Chondrocyte (in vitro differentiated cells): ENCODE measurements at regions not wholly inside any gene's neighbourhood (a gene's known extent, or its start where the extent isn't known, plus 50 kb on each side); places are given as distances from the start of the nearest gene placed in this dataset.

Source experiments
- DNase-seq: peaks from one replicate; pipeline ENCODE4 v3.0.0; 2021; ENCODE audit warnings: mixed read lengths, low spot score
- H3K27ac Mint-ChIP-seq: one replicate; pipeline ENCODE4 v1.8.0; 2021; ENCODE audit warnings: mild to moderate bottlenecking, moderate library complexity, mixed read lengths; ENCODE audit not compliant: unreplicated experiment
- H3K27me3 Mint-ChIP-seq: 2 replicates; pipeline ENCODE4 v1.8.0; 2021; ENCODE audit warnings: low read depth, mixed read lengths
- H3K36me3 Mint-ChIP-seq: 2 replicates; pipeline ENCODE4 v1.8.0; 2021; ENCODE audit warnings: low read depth, mixed read lengths
- H3K4me1 Mint-ChIP-seq: 2 replicates; pipeline ENCODE4 v1.8.0; 2021; ENCODE audit warnings: low read depth, mild to moderate bottlenecking, mixed read lengths
- H3K4me3 Mint-ChIP-seq: one replicate; pipeline ENCODE4 v1.8.0; 2021; ENCODE audit warnings: mild to moderate bottlenecking, moderate library complexity, mixed read lengths; ENCODE audit not compliant: unreplicated experiment
- H3K9me3 Mint-ChIP-seq: 2 replicates; pipeline ENCODE4 v1.8.0; 2021; ENCODE audit warnings: low read depth, mixed read lengths
- TF ChIP-seq, protein P1 (sequence below): fragments of 200-600 bp; sonication (generic); IDR thresholded peaks from 2 replicates; pipeline ENCODE4 v1.5.0; 2021; ENCODE audit warnings: antibody characterized with exemption, mild to moderate bottlenecking, moderate library complexity

DNA sequence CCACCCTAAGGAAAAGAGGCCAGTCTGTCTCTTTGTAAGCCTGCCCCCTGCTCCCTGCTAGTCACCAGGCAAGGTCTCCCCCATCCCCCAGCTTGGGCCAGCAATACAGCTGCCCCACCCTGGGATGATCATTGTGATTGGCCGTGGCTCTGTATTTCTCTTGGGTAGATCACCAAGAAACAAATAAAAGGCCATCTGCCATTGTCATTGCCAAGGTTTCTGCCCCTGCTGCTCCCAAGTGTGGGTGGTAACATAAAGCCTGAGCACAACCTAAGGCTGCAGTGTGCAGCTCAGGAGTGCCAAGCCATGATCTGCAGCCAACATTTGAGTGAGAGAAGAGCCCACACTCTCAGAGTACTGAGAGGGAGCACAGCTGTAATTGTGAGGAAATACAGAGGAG, 241.0 kb upstream of the POF1B start:
- no peak overlapping the region for H3K4me3 Mint-ChIP-seq
- DNase-seq: no peak
- no peak overlapping the region for H3K27ac Mint-ChIP-seq
- peaks cover 18% of the 10 kb centered on the region for H3K9me3 Mint-ChIP-seq
- no peaks in the 10 kb centered on the region for H3K36me3 Mint-ChIP-seq
- H3K4me1 Mint-ChIP-seq: no peaks in the 10 kb centered on the region
- H3K27me3 Mint-ChIP-seq: peaks cover 2% of the 10 kb centered on the region
- TF ChIP-seq, protein P1, sequence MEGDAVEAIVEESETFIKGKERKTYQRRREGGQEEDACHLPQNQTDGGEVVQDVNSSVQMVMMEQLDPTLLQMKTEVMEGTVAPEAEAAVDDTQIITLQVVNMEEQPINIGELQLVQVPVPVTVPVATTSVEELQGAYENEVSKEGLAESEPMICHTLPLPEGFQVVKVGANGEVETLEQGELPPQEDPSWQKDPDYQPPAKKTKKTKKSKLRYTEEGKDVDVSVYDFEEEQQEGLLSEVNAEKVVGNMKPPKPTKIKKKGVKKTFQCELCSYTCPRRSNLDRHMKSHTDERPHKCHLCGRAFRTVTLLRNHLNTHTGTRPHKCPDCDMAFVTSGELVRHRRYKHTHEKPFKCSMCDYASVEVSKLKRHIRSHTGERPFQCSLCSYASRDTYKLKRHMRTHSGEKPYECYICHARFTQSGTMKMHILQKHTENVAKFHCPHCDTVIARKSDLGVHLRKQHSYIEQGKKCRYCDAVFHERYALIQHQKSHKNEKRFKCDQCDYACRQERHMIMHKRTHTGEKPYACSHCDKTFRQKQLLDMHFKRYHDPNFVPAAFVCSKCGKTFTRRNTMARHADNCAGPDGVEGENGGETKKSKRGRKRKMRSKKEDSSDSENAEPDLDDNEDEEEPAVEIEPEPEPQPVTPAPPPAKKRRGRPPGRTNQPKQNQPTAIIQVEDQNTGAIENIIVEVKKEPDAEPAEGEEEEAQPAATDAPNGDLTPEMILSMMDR: no peak

- H3K9me3 Mint-ChIP-seq: peaks cover 18% of the 10 kb centered on the region
- H3K36me3 Mint-ChIP-seq: no peaks in the 10 kb centered on the region
These were observed 240.5 kb upstream of the POF1B start for GRCh38 chrX:85619962-85620361.

DNA sequence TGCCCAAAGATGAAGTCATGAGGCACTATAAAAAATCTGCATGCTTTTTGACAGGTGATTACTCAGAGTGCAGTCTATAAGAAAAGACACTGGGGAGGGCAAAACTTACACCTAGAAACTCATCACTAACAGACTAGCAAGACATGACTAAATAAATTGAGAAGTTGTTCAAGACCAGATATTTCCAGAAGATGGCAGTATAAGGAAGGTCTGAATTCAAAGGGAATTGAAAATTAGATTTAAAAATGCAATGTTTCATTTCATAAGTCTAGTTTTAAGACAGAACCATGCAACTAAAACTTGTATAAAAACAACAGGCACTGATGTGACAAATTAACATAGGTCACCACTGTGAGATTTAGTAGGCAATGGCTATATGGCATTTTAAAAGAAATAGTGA, 232.5 kb upstream of the POF1B start:
- Mint-ChIP-seq H3K27me3 (no peaks in the 10 kb centered on the region), H3K9me3 (no peaks in the 10 kb centered on the region), H3K36me3 (no peaks in the 10 kb centered on the region), H3K4me3 (no peak overlapping the region), H3K27ac (no peak overlapping the region), H3K4me1 (no peaks in the 10 kb centered on the region)
- DNase-seq: no peak
- TF ChIP-seq, protein P1: peak; percentile 83

More at GRCh38 chrX:85619962-85620361, 240.5 kb upstream of the POF1B start:
- no peak for DNase-seq
- H3K27me3 Mint-ChIP-seq: peaks cover 2% of the 10 kb centered on the region
- H3K4me1 Mint-ChIP-seq: no peaks in the 10 kb centered on the region
- no peak overlapping the region for H3K27ac Mint-ChIP-seq
- H3K4me3 Mint-ChIP-seq: no peak overlapping the region
- TF ChIP-seq, protein P1: no peak

DNA sequence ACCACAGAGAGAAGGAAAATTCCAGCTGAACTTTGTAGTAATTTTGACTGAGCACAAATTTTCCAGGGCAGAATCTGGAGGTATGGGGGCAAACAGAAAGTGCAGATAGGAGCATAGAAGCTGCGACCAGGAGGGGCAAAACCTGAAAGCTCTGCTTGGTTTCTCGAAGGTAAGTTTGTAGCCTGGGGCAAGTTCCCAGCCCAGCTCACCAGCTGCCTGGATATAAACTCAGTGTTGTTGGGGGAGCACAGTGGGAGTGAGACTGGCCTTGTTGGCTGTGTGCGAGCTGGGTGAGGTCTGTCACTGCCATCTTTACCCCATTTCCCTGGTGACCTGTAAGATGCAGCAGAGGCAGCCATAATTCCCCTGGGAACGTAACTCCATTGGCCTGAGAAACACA, 213.5 kb upstream of the POF1B start:
- Mint-ChIP-seq H3K36me3 (no peaks in the 10 kb centered on the region), H3K27ac (no peak overlapping the region), H3K9me3 (peaks cover 14% of the 10 kb centered on the region), H3K4me1 (no peaks in the 10 kb centered on the region), H3K27me3 (no peaks in the 10 kb centered on the region), H3K4me3 (no peak overlapping the region)
- TF ChIP-seq, protein P1: no peak
- no peak for DNase-seq

- no peak for DNase-seq
- Mint-ChIP-seq H3K4me1 (no peaks in the 10 kb centered on the region), H3K36me3 (no peaks in the 10 kb centered on the region), H3K27me3 (no peaks in the 10 kb centered on the region), H3K4me3 (no peak overlapping the region), H3K9me3 (peaks cover 22% of the 10 kb centered on the region), H3K27ac (no peak overlapping the region)
- TF ChIP-seq, protein P1: no peak
These were observed 212.1 kb upstream of the POF1B start for GRCh38 chrX:85591536-85591935.
